Activated naive CD4-positive, alpha-beta T cell treated with anti-CD3 and anti-CD28 coated beads, Interleukin-2, amount 50 U/mL, for 72 hours (primary cell): ENCODE measurements at regions not wholly inside any gene's neighbourhood (a gene's known extent, or its start where the extent isn't known, plus 50 kb on each side); places are given as distances from the start of the nearest gene placed in this dataset.
"Not testable (repeated sequence)": the region's sequence is repeated elsewhere in the genome, so short reads cannot be mapped to it uniquely, and the experiment has no call there.

ENCODE experiments used
- ATAC-seq, 2 donors: fragments of 150-1000 bp; cut with Tn5 transposase; 2 replicates each; pipeline ENCODE4 v1.10.0; 2021; ENCODE audit warnings: mild to moderate bottlenecking in 2 of 2, moderate library complexity in 2 of 2
- DNase-seq, 2 donors: peaks; one replicate each; pipeline ENCODE4 v3.0.0; 2021 to 2022; ENCODE audit warnings: low spot score in 2 of 2
- H3K27ac Mint-ChIP-seq, 2 donors: one replicate each; pipeline ENCODE4 v1.8.0; 2022; ENCODE audit warnings: mild to moderate bottlenecking in 2 of 2, mixed read lengths in 2 of 2
- H3K36me3 Mint-ChIP-seq, 2 donors: one replicate each; pipeline ENCODE4 v1.8.0; 2022; ENCODE audit warnings: mixed read lengths in 2 of 2
- H3K9me3 Mint-ChIP-seq, 2 donors: one replicate each; pipeline ENCODE4 v1.8.0; 2022; ENCODE audit warnings: mixed read lengths in 2 of 2

DNA sequence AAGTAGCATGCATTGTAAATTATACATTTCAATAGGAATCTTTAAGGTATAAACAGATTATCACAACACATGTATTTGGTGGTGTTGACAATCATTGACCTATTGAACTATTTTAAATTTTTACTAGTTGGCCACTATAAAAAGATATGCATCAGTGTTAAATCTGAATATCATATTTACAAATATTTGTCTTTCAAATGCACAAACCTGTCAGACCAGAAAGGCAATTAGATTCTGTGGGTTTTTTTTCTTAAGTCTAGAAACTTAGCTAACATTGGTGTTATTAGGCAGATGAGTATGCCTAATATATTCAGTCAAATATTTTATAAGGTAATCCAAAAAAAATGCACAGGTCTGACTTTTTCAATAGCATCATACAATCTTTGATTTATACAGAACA lies 241.4 kb upstream of the DGKB start:
- Mint-ChIP-seq H3K9me3 (peaks cover 4 to 10% of the 10 kb centered on the region in 2 donors), H3K36me3 (no peaks in the 10 kb centered on the region), H3K27ac (no peak overlapping the region)
- no peak for ATAC-seq
- DNase-seq, result no peak

DNA sequence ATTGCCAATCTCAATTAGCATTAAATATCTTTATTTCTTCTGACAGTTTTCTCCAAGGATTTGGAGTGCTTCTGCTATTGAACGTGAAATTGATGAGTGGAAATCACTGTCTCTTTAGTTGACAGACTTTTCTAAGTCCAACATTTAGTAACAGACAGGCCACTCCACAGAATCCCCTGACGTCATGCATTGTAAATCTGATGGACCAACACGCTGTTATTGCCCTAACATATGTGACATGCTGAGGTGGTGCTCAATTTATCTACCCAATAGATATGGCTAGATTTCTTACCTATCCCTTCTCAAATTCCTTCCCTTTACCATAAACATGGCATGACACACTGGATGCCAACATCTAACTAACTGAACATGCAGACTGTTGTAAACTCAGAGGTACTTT lies 240.6 kb upstream of the DGKB start:
- H3K27ac Mint-ChIP-seq, result no peak overlapping the region
- peaks cover 7 to 11% of the 10 kb centered on the region in 2 donors for H3K9me3 Mint-ChIP-seq
- ATAC-seq (no peak), DNase-seq (no peak)
- no peaks in the 10 kb centered on the region for H3K36me3 Mint-ChIP-seq

DNA sequence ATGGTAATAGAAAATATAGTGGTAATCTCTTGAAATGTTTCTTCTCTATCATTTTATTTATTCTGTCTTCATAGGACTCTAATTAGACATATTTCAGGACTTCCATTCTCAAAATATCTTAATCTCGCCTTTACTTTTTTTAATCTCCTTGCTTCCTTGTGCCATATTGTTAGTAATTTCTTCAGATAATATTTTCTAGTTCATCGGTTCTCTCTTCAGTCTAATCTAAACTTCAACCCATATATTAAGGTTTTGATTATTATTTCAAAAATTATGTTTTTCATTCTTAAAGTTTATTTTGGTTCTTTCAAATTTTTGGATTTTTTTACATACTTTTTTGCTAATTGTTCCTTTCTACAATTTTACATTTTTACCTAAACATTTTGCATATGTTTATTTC lies 237.9 kb upstream of the DGKB start:
- DNase-seq (no peak), ATAC-seq (no peak)
- Mint-ChIP-seq H3K9me3 (peaks cover 11 to 13% of the 10 kb centered on the region in 2 donors), H3K27ac (no peak overlapping the region), H3K36me3 (no peaks in the 10 kb centered on the region)

DNA sequence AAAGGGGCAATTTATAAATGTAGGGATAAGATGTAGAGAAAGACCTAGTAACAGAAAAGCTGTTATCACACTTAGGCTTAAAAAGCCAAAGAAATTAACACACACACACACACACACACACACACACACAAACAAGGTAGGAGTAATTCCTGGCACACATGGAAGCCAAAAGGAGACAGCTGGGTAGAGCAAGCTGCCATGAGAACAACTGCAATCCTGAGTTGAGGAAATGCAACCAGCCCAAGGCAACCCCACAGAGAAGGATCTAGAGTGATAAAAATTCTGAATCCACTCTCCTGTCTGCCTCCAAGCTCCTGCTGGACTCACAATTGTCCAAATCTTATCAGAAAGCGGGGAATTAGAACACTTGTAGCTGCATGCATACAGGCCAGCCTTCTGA lies 229.1 kb upstream of the DGKB start:
- H3K27ac Mint-ChIP-seq, result no peak overlapping the region
- ATAC-seq (no peak), DNase-seq (no peak)
- H3K9me3 Mint-ChIP-seq, result peaks cover 8 to 10% of the 10 kb centered on the region in 2 donors
- no peaks in the 10 kb centered on the region for H3K36me3 Mint-ChIP-seq

DNA sequence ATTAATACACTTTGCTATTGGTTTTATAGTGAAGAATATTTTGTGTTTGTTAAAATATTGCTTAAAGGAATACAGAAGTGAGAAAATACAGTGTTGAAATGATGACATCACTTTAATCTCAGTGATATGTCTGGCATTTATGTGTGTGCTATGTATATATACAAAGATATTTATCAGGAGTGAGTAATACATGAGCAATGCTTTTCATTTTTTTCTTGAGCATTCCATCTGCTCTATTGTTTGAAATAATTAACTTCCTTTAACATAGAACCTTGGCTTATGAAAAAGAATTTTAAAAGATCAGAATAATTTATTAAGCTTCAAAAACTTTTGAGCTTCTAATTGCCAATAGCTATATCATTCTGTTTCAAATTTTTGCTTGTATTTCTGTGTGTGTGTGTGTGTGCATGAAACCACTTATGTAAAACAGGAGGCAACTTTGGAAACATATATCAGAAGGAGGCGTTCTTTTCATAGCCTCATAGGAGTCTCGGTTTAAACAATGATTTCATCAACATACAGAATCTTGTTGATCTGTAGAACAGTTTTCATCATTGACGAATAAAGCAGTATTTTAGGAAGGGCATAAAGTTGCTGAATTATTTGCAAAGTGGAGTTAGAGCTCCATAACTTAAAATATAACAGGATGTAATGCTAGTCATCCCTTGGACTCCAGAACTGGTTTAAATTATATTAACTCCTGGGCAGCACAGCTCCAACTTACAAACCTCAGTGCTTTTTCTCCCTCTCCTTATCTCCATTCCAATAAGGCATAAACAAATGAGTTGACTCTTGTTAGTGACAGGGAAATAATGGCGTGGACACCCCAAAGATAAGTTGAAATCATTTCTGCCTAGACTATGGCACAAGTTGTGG lies 228.4 kb upstream of the DGKB start:
- Mint-ChIP-seq H3K27ac (no peak overlapping the region), H3K9me3 (peaks cover 4 to 7% of the 10 kb centered on the region in 2 donors), H3K36me3 (no peaks in the 10 kb centered on the region)
- DNase-seq (no peak), ATAC-seq (no peak)

DNA sequence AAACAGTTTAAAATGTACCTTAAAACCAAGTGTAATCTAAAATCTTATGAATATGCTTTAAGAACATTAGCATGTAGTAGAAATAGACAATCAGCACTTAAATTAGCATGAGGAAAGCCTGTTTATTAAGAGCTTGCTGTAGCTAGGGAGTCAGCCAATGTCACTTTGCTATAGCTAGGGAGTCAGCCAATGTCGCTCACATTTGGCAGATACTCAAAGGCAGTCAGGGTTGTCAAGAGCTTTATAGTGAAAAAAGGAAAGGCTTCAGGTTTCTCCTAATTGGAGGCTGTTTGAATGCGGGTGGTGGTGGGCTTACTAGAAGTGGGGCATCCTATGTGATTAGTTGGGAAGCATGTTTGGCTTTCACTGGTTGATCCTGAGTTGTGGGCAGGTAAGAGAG lies 226.2 kb upstream of the DGKB start:
- peaks cover 0 to 3% of the 10 kb centered on the region in 2 donors for H3K9me3 Mint-ChIP-seq
- no peak for DNase-seq
- H3K27ac Mint-ChIP-seq, result no peak overlapping the region
- no peak for ATAC-seq
- no peaks in the 10 kb centered on the region for H3K36me3 Mint-ChIP-seq

DNA sequence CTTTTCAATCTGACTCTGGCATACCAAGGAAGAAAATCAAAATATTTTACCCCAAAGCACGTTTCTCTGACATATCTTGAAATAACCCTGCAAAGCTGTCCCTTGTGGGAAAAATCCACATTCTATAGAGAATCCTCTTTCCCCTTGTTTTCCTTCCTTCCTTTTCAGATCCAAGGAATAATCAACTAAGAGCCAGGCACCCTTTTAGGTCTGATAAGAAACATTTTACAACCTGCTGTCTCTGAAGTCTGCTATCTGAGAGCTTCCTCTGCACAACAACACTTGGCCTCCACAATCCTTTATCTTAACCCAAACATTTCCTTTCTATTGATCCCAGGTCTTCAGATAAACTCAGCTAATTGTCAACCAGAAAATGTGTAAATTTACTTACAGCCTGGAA lies 224.1 kb upstream of the DGKB start:
- H3K36me3 Mint-ChIP-seq, H3K27ac Mint-ChIP-seq, ATAC-seq, DNase-seq: not testable (repeated sequence)
- H3K9me3 Mint-ChIP-seq, result peaks cover 12 to 15% of the 10 kb centered on the region in 2 donors

DNA sequence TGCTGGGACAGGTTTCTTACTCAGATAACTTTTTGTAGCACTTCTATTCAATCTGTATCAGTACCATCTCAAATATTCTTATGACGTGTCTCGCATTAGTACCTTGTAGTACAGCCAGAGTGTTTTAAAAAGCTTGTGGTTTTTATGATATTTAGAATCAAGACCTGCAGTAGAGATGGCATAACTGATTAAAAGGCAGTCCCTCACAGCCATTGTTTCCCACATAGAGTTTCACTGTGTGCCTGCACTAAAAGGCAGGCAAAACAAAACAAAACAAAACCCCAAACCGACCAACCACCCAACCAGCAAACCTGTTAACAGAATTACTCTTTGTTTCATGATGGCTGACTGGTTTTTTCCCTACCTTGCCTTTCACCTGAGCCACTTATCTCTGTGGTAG lies 221.3 kb upstream of the DGKB start:
- ATAC-seq (no peak), DNase-seq (no peak)
- Mint-ChIP-seq H3K9me3 (peaks cover 18 to 20% of the 10 kb centered on the region in 2 donors), H3K36me3 (peaks cover 0 to 7% of the 10 kb centered on the region in 2 donors), H3K27ac (no peak overlapping the region)

DNA sequence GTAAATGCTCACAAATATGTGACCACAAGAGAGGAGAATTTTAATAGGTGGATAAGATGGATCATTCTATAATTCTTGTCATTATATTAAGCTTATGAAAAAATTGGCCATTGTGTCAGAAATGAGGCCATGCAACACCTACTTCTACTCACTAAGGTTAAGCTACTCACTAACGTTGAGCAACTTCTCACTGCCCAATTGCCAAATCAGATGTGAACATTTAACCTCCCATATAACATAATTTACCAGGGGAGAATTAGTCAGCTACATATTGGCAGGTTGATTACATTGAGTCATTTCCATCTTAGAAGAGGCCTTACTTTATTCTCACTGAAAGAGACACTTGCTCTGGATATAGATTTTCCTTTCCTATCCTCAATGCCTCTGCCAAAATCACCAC lies 211.2 kb upstream of the DGKB start:
- Mint-ChIP-seq H3K36me3 (peaks cover 0 to 3% of the 10 kb centered on the region in 2 donors), H3K27ac (no peak overlapping the region), H3K9me3 (peaks cover 8 to 12% of the 10 kb centered on the region in 2 donors)
- DNase-seq, result no peak
- ATAC-seq, result no peak

DNA sequence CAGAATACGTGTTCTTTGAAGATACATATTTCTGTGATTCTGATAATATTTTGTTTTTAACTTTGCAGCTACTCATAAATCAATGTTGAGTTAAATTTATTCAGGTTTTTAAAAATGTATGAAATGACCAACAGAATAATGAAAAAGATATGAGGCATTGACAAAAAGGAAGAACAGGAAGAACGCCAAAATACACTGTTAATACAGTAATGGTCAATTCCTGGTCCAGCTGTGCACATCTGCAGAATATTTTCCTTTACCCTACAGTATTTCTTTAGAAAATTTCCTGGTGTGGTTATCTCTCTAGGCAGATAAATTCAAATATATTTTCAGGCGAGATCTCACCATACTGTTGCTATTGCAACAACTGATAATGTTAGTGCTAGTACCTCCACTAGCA lies 203.2 kb upstream of the DGKB start:
- DNase-seq (no peak), ATAC-seq (no peak)
- no peak overlapping the region for H3K27ac Mint-ChIP-seq
- peaks cover 10 to 17% of the 10 kb centered on the region in 2 donors for H3K9me3 Mint-ChIP-seq
- peaks cover 0 to 7% of the 10 kb centered on the region in 2 donors for H3K36me3 Mint-ChIP-seq

DNA sequence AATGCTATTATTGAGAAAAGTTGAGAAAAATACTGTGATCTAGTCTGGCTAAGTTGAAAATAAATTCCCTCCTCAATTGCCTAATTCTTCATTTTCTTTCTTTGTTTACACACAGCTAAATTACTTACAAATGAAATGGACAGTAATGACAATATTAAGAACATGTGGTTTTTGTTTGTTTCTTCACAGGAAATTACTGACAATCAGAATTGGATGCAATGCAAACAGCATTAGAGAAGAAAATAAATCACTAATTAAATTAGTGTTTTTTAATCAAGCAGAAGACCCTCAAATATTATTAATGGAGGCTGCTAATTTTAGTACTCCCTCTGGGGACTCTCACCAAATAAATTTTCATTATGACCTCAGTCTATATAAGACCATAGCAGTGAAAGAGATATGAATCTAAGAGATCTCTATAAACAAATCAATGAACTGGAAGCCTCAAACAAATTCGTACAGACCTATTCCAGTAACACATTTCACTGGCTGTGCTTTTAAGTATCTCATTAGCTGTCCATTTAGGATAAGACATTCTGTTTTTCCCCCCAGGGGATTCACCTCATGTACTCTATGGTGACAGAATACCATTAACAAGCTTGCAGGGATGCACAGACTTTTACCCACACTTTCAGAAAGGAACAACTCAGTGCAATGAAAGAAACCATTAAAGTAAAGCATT lies 202.0 kb upstream of the DGKB start:
- H3K9me3 Mint-ChIP-seq, result peaks cover 12 to 17% of the 10 kb centered on the region in 2 donors
- H3K27ac Mint-ChIP-seq, result no peak overlapping the region
- ATAC-seq (no peak), DNase-seq (no peak)
- peaks cover 0 to 7% of the 10 kb centered on the region in 2 donors for H3K36me3 Mint-ChIP-seq

DNA sequence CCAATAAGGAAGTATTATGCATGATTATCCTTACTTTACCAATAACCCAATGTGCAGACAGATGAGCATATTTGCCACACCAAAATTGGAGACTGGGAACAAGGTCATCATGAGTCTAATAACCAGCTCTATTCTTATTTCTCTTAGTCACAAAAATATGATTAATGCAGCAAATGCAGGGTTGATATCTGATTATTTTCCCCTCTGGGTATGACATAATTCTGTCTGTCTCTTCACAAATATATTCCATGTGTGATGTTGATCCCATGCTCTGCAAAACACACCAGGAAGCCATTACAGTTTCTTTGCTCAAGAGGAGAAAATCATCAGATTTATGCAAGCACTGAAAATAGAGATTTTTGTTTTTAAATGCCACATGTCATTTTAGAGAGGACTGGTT lies 196.5 kb upstream of the DGKB start:
- Mint-ChIP-seq H3K27ac (no peak overlapping the region), H3K36me3 (no peaks in the 10 kb centered on the region), H3K9me3 (peaks cover 0 to 8% of the 10 kb centered on the region in 2 donors)
- DNase-seq (no peak), ATAC-seq (no peak)

DNA sequence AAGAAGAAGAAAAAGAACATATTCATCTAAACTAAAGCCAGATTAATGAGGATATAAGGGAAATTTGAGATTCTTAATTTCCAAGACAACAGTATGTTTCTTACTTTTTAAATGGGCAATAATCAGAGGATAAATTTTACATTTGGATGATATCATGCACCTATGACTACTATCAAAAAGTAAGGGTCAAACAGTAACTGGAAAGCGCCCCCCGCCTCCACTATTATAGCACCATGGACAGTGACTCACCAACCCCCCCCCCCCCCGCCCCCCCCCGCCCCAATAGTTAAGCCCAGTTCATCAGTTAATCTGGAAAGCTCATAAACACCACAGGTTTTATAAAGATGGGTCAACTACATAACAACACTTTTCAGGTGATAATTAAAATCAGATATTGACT lies 194.3 kb upstream of the DGKB start:
- H3K36me3 Mint-ChIP-seq, result no peaks in the 10 kb centered on the region
- DNase-seq, result no peak
- H3K27ac Mint-ChIP-seq, result no peak overlapping the region
- no peak for ATAC-seq
- H3K9me3 Mint-ChIP-seq, result peaks cover 0 to 8% of the 10 kb centered on the region in 2 donors

DNA sequence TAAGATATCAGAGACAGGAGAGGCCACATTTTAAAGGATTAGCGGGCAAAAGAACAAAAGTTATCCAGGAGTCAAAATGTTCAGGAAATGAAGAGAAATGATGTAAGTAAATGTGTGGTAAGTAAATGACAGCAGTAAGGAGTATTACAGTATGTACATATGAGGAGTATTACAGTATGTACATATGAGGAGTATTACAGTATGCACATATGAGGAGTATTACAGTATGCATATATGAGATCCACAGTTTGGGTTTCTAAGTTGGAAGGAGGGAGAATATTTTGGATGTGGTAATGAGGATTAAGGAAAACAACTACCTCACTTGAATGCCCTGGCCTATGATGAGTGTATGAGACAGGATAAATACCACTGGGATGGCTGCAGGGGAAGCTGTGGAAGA lies 192.4 kb upstream of the DGKB start:
- H3K9me3 Mint-ChIP-seq, result peaks cover 0 to 8% of the 10 kb centered on the region in 2 donors
- H3K27ac Mint-ChIP-seq, result no peak overlapping the region
- no peaks in the 10 kb centered on the region for H3K36me3 Mint-ChIP-seq
- ATAC-seq (no peak), DNase-seq (no peak)

DNA sequence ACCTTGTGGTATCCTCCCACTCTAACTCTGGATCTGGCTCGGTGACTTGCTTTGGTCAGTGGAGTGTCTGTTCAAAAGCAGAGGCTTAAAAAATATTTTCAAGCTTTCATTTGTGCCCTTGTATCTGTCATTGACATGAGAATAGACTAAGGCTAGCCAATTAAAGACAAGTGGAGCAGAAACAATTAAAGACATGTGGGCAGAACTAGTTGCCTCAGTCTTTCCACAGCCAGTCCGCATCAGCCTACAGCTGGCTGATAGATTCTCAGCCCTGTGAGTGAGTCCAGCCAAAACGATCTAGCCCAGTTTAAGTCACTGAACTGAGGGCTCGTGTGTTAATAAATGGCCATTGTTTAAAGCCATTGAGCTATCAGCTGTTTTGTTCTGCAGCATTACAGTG lies 185.2 kb upstream of the DGKB start:
- DNase-seq (no peak), ATAC-seq (no peak)
- H3K27ac Mint-ChIP-seq, result no peak overlapping the region
- peaks cover 0 to 6% of the 10 kb centered on the region in 2 donors for H3K9me3 Mint-ChIP-seq
- no peaks in the 10 kb centered on the region for H3K36me3 Mint-ChIP-seq

DNA sequence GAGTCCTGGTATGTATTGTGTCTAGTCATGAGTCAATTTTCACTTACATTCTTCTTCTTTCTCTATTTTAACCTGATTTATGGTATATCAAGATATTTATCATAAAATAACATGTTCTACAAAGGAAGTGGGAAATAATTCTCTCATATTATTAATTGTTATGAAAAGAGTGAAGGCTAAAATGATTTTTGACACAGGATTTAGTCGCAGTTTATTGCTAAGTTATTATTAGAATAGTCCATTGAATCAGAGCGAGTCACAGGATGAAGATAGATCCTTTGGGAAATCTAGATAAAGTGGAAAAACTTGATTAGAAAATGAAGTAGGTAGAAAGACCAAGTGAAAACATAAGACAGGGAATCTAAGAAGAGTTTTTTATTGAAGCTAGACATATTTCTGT lies 184.3 kb upstream of the DGKB start:
- Mint-ChIP-seq H3K9me3 (peaks cover 0 to 6% of the 10 kb centered on the region in 2 donors), H3K36me3 (no peaks in the 10 kb centered on the region), H3K27ac (no peak overlapping the region)
- no peak for DNase-seq
- ATAC-seq, result no peak

DNA sequence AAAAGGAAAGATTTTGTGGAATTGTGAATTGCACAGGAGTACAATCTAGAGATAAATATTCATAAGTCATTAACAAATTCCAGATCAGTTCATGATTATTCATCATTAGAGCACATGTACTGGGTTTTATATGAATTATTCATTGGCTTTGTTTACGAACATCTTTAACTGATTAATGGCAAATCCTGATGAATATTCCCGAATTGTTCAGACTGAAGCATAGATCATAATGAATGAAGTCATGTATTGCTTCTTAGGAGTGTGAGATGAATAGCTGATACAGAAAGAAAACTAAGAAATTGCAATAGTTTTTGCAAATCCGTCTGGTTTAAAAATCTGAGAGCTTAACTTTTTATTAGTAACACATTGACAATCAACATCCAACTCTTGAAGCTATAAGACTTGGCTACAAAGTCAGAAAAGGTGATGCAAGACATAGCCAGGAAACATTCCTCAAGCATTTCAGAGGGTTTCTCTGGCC lies 183.6 kb upstream of the DGKB start:
- Mint-ChIP-seq H3K9me3 (peaks cover 0 to 6% of the 10 kb centered on the region in 2 donors), H3K27ac (no peak overlapping the region), H3K36me3 (no peaks in the 10 kb centered on the region)
- DNase-seq, result no peak
- no peak for ATAC-seq
